NCI-H2029 (cell line): ENCODE measurements at regions not wholly inside any gene's neighbourhood (a gene's known extent, or its start where the extent isn't known, plus 50 kb on each side); places are given as distances from the start of the nearest gene placed in this dataset.
"Not testable (repeated sequence)": the region's sequence is repeated elsewhere in the genome, so short reads cannot be mapped to it uniquely, and the experiment has no call there.

Experiments used
- DNase-seq: peaks from one replicate; lab custom pipeline; 2025; lab: John Stamatoyannopoulos, UW

DNA sequence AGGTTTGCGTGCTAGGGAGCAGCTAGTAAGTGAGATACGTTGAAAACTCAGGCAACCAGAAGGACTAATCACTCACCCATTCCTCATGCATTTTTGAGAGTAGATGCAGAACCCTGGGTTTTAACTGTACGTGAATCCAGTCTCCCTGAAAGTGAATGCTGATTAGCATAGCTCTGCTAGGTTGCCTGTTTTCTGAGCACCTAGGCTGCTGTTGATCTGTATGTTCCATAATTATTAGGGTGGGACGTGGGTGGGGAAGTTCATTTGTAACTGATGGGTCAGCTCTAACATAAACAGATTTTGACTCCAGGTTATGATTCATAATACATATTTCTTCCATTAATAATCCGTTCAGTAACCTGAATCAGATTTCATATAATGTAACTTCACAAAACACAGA, 379.0 kb upstream of the FANCL start:
- DNase-seq, result no peak

DNA sequence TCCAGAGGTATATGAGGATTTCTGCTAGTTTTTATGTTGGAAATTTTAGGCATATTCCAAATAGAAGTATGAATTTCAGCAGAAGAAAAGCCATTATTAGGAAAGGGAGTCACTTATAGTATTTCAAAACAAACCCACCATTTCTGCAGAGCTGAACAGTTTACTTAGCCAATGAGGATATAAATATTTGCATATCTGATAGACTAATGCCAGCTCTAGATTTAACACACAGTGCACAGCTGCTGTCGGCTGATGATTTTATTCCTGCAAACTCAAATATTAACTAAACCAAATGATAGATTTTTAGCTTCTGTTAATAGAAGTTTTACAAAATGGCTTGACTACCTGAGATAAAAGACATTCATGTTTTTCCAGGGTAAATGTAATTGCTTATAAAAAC, 375.8 kb upstream of the FANCL start:
- no peak for DNase-seq

DNA sequence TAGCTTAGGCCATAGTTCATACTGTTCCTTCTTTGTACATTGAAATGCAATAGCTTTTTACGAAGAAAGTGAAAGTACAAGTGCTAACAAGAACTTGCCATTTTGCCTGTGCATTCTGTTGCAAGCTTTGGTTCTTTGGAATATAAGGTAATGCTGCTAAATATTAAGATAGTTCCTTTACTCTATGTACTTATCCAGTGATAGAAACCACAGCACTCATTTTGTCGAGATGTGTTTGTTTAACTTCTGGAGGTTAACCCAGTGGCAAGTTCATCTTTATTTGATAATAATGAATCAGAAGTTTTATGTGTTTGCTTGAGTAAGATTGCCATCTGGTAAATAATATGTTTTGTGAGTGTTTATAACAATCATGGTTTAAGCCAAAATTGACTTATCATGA, 373.1 kb upstream of the FANCL start:
- no peak for DNase-seq

DNA sequence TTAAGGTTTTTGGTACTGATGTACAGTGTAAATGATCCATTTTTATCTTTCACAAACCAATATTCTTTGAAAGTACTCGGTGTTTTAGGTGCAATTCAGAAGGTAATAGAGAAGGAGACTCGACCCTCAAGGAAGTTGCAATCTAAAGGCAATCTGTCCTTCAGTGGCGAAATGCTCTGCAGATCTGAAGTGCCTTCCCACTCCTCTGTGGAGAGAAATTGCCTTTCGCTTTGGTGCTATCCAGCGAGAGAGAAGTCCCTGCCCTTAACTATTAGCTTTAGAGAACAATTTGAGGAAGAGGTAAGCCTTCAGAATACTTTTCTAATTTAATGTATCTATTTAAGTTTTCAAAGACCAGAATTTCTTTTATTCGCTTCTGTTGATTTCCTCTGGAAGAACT, 371.8 kb upstream of the FANCL start:
- no peak for DNase-seq

DNA sequence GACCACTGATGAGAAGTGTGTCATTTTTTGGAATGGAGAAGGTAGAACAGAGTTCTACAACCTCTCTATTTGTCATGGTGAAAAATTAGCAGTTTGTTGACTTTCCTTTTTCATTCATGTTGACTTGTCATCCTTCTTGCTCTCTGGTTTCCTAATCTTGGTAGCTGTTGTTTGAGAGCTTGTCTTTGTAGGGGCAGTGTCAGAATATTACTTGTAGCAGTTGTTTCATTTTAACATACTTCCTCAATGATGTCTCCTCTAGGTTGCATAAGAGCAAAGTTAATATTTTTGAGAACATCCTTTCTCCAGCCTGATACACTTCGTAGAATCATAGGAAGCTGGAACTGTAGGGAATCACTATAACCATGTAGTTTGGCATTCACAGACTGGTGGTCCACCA, 368.2 kb upstream of the FANCL start:
- no peak for DNase-seq

DNA sequence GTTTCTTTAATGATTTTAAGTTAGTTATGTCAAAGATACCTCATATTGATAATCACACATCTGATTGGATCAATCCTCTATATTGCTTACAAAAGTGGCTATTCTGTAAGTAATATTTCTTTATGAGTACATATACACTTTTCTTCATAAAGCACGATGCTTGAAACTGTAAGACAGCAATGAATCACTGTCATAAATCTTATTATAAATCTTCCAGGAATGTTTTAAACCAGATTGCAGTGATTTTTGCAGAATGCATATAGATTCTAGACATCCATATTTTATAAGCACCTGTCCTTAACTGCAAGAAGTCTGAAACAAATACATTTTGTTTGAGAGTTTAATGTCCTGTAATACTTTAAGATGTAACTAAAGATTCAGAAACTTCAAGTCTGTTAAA, 367.0 kb upstream of the FANCL start:
- no peak for DNase-seq

DNA sequence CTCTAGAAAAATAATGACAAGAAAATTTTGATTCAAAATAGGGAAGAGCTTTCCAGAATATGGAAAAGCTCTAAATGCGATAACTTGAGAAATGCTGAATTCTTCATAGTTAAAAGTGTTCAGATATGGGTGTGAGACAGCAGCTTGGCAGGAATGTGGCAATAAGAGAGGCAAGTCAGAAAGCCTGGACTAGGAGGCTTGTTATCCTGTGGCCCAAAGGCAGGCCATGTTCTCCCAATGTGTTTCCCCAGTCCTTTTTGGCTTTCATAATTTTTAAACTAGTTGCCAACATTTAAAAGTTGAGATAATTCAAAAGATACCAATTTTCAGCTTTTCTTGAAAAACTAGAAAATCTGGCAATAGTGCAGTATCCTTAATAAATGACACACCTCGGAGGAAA, 366.3 kb upstream of the FANCL start:
- no peak for DNase-seq

DNA sequence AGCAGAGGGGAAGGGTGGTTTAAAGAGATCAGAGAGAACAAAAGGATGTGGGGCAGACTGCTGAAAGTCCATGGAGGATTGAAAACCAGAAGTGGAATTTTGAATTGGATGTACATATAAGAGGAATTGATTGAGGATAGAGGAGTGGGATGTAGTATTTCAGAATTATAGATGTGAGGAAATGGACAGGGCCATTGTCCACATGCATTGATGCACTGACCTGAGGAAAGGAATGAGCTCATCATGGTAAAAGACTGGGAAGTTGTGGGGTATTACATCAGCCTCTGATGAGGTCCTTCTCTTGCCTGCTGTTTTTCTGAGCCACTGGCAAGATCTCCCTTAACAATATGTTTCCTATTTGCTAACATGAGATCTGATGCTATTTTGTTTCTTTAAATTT, 365.7 kb upstream of the FANCL start:
- DNase-seq, result no peak

DNA sequence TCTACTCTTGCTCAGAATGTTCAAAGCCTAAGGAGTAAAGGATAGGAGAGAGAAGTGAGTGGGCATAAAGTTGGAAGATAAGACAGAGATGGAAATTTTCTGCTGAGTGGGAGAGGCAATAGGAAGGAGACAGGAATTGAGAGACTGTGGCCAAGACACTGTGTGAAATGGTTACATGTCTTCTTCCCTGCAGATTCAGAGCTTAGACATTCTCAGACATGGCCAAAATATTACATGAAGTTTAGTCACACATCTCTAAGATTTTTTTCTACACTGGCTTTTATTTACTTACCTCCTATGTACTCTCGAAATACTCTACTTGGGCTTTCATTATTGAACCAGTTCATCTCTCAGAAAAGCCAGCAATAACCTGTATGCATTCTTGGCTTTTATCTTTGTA, 363.0 kb upstream of the FANCL start:
- DNase-seq, result no peak

DNA sequence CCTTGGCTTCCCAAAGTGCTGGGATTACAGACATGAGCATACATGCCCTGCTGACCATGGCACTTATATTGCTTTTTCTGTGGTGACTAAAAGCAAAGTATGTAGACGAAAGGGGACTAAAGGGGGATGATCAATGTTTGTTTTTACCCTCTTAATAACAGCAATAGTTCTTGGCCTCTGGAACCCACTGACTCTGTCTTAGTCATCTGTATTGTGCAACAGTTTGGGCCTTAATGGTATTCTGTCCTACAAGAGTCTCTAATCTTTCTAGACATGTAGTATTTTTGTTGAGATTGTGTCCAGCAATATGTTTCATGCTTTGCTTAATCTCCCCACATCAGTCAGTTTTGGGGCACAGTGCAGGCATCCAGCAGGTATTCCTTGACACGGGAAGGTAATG, 359.9 kb upstream of the FANCL start:
- no peak for DNase-seq

DNA sequence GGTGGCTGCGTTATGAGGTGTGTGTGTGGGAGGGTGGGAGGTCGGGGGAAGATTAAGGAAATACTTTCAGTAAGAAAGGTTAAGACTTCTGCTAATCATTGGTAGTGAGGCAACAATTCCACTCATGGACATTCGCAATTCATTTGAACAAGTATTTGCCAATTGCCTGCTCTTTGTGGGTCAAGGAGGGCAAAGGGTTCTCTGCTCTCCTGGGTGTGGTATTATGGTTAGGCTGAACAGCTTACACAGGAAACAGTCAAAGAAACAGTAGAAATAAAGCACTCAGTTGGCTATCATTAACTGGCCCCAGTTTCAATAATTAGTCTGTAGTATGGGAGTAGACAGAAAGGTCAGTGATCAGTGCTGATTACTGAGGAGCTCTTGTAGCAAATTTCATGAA, 357.0 kb upstream of the FANCL start:
- no peak for DNase-seq

DNA sequence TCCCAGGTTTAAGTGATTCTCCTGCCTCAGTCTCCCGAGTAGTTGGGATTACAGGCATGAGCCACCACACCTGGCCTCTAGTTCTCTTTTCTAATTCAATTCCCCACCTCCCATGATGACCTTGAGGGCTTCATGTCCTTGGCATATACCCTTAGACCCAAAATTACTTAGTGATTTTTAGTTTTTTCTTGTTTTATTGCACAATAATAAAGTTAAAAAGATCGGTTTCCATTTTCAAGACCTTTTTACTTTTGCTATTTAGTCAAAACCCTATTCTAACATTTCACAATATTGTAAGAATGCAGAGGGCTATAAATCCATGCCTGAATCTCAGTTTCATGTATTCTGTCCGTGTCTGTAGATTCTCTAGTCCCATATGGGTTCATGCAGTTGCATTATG, 354.6 kb upstream of the FANCL start:
- DNase-seq, result no peak

DNA sequence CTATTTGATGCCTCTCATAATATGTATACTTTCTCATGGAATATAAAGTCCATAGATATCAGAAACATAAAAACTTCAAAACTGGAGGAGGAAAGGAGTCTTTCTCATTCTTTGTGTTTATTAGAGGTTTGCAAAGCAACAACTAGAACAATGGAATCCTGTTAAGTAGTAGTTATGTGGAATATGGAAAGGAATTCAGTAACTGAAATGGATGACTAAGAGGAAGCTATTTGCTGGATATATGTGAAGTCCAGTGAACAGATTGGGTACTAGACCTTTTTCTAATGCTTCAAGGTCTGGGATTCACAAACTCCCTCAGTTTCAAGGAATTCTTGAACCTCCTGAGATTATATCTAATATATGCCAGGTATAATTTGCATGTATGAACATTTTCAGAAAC, 353.6 kb upstream of the FANCL start:
- DNase-seq, result no peak

DNA sequence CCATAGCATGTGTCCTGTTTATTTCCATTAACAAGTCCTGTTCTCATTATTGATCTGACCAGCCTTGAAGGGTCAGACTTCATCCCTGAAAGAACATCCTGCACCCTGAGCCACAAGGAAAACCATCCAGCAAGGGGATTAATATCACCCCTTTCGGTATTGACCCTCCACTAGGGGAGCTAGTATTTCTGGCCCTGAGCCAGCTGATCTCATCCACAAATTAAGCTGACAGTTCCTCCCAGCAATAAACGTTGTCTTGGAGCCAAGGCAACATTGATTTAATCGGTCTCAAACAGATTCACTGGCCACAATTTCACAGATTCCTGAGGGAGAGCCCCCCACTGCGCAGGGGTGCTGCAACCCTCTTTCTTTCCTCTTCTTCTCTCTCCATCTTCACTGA, 353.1 kb upstream of the FANCL start:
- peak; percentile 2 for DNase-seq

DNA sequence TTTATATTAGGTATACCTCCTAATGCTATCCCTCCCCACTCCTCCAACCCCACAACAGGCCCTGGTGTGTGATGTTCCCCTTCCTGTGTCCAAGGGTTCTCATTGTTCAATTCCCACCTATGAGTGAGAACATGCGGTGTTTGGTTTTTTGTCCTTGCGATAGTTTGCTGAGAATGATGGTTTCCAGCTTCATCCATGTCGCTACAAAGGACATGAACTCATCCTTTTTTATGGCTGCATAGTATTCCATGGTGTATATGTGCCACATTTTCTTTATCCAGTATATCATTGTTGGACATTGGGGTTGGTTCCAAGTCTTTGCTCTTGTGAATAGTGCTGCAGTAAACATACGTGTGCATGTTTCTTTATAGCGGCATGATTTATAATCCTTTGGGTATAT, 345.1 kb upstream of the FANCL start:
- not testable (repeated sequence) for DNase-seq

DNA sequence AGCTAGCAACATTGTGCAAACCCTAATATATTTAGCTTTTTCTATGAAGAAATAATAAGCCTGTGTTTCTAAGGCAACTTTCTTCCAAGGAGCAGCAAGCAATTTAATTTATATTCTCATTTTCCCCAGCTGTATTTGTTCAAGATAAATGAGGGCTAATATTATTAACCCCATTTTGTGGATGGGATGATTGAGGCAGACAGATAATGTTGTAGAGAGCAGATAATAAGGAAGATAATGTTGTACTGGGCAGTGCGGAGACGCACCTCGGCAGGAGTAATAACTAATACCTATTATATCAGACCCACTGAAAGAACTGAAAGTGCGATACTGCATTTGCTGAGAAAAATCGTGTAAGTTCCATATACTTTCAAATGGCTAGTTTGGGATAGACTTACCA, 344.1 kb upstream of the FANCL start:
- no peak for DNase-seq

DNA sequence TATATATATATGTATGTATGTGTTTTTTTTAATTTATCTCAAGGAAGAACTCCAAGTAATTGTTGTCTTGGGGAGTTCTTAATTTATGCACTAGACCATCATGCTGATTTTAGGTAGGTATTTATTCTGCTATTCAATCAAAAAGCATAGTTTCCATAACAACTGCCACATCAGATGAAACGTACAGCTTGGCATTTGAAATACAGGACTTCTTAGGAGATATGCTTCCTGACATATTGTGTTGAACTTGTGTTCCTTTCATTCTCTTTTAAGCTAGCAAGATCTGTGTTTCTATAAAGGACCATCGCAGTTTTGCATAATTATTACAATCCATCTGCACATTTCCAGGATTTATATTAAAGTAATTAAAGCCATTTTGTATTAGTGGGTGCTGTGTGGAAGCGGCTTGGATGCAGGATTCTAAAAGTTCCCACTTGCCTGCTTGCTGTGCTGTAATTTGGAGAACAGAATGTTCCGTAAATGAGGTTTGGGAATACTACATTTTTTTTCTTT, 343.5 kb upstream of the FANCL start:
- no peak for DNase-seq

DNA sequence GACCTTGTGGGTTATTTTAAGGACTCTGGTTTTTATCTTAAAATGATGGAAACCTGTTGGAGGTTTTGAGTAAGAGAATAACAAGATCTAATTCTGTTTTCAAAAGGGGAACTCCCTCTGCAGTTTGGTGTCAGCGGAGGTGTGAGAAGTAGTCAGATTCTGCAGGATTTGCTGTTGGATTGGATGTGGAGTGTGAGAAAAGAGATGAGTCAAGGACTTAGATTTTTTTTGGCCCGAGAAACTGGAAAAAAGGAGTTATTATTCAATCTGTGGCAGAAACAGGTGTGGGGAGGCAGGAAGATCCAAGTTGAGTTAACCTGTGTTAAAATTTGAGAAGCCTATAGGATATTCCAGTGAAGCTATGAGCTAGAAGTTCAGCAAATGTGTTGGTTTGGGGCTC, 337.2 kb upstream of the FANCL start:
- no peak for DNase-seq

DNA sequence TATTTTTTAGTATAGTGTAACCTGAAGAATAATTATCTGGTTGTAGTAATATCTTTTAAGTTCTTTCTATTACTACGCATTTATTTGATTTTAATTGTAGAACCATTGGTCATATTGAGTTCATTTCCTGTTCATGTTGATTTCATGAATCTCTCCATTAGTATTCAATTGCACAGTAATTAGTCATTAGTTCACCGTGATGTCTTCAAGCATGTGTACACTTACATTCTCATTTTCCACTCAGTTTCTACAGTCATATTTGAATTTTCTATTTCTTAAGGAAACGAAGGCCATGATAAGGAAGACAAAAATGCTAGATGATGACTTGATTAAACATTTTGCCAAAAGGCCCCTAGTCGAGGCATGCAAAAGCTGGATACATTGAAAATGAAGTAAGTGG, 333.7 kb upstream of the FANCL start:
- no peak for DNase-seq

DNA sequence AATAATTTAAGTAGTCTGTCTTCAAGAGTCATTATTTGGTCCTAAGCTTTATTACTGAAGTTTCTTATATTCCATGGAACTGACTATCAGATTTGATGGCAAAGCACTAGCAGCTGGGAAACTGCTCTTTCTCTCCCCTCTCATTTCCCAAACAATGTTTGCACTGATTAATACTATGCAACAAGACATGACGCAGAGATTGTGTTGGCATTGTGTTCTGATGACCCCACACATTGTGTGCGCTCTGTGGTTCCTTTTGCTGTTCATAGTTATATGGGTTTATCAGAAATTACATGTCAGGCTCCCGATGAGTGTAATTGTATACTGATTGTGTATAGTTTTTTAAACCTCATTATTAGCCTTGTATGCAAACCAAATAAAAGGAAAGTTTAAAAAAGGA, 331.6 kb upstream of the FANCL start:
- DNase-seq, result no peak

DNA sequence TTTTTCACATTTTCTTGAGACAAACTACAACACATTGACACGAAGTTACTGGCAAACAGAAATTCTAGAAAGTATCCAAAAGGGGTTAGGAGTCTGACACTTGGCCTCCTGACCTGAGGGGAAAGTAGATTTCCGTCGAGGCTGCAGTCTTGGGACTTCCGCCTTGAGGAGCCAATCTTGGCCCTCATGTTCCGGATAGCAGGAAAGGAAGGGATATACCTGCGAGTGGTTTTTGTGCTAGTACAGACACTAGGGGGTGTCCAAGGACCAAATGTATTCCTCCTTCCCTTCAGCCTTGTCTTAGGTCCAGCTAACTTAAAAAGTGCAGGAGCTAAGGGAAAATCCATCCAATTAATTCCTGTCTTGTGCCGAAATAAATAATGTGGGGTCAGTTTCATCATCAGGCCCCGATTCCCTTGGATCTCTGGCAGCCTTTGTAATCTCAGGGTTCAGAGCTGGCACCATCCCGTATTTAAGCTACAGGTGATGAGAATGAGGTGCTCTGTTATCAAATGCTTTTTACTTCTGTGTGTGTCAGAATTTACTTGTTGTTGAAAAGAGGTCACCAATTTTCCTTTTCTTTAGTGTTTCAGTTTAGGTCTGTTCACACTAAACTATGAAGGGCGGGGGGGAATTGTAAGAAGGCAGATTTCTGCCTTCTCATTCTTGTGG, 330.2 kb upstream of the FANCL start:
- peak; percentile 50 for DNase-seq

DNA sequence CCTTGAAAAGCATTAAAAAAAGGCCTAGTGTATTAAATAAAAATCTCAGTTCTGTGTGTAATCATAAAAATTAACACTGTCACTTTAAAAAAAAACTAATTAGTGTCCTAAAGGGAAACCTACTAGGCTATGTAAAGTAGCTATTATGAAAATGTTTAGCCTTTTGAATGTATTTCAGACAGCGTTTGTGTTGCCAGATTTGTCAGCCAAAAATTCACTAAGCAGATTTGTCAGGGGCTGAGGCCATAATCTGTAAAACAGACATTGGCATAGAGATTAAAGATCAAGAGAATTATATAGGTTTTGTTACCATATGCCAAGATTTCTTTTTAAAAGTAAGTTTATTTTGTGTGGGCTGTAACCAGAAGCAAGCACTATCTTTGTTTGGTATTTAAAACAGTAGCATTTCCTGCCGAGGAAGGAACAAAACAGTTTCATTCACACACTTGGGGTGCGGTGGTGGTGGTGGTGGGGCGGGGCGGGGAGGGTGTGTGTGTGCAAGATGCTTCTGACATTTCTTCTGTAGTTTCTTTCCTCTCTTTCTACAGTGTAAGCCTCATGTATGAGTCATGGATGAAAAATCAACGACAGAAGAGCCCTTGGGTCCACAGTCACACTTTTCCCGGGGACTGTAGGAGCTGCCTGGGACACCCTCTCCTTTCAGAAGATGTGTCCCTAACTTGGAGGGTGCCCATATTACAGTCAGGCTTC, 328.5 kb upstream of the FANCL start:
- DNase-seq, result no peak

DNA sequence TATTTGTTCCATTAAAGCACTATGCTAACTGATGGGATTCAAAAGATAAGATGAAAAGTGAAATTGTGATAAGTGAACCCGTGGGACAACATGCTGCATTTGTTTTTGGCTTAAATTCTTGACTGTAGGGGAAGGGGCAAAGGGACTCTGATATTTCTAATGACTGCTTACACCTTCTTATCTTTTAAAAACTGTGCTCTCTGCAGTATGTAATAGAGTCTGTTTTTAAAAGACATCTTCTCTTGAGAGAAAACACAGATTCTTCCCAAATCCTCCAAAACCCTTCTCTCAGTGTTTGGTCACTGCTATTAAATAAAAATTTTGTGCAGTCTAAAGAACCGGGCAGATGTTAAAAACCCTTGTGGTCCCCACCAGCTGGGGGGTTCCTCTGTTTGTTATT, 327.8 kb upstream of the FANCL start:
- no peak for DNase-seq

DNA sequence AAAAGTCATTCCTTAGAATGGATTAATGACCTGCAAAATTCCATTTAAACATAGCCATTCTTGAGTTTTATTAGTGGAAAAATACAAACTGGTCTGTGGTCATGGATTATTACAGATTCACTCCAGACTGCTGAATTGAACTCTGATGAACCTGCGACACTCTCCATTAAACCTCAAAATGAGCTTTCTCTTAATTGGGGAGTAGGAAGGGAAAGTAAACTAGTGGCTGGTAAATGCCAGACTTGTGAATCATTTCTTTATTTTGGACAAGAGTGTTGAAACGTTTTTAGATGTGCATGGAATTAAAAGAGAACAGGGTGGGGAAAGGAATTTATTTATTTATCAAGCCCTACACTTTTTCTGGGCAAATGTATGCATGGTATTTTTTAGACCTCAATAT, 321.2 kb upstream of the FANCL start:
- no peak for DNase-seq
